Progenitor cell of endocrine pancreas (in vitro differentiated cells): ENCODE measurements at regions not wholly inside any gene's neighbourhood (a gene's known extent, or its start where the extent isn't known, plus 50 kb on each side); places are given as distances from the start of the nearest gene placed in this dataset.

Source experiments
- DNase-seq: peaks from one replicate; pipeline ENCODE4 v3.0.0; 2021; ENCODE audit warnings: low spot score; ENCODE audit not compliant: unreplicated experiment
- H3K27ac Mint-ChIP-seq: 2 replicates; pipeline ENCODE4 v1.8.0; 2021; ENCODE audit warnings: mild to moderate bottlenecking, moderate library complexity, mixed read lengths
- H3K27me3 Mint-ChIP-seq: 2 replicates; pipeline ENCODE4 v1.8.0; 2021; ENCODE audit warnings: mixed read lengths
- H3K36me3 Mint-ChIP-seq: 2 replicates; pipeline ENCODE4 v1.8.0; 2022; ENCODE audit warnings: mixed read lengths; ENCODE audit not compliant: insufficient read depth
- H3K4me1 Mint-ChIP-seq: 2 replicates; pipeline ENCODE4 v1.8.0; 2021; ENCODE audit warnings: low read depth, mixed read lengths
- H3K4me3 Mint-ChIP-seq: 2 replicates; pipeline ENCODE4 v1.8.0; 2021; ENCODE audit warnings: low read depth, mild to moderate bottlenecking, moderate library complexity, mixed read lengths
- H3K9me3 Mint-ChIP-seq: 2 replicates; pipeline ENCODE4 v1.8.0; 2021; ENCODE audit warnings: low read depth, mixed read lengths
- TF ChIP-seq, protein P1 (sequence below): fragments of 200-600 bp; sonication (generic); IDR thresholded peaks from one replicate; pipeline ENCODE4 v1.5.0; 2021; ENCODE audit warnings: antibody characterized with exemption, mild to moderate bottlenecking; ENCODE audit not compliant: unreplicated experiment

DNA sequence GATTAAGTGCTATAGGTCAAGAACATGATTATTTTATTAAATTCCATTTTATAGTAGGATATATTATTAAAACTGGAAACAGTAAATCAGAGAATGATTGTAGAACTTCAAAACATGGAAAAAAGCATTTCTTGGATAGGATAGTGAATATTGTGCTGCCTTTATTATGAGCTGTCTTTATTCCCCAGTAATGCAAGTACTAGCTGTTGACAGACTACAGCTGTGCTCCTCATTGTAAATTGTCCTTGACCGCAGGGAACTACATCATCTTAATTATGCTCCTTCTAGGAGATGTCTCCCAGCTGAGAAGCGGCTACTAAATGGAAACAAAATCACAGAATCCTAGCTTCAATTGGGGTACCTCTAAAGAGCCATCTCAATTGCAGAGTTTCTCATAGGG, 1457.2 kb upstream of the PCDH7 start:
- Mint-ChIP-seq H3K36me3 (no peaks in the 10 kb centered on the region), H3K27ac (no peak overlapping the region), H3K4me1 (no peaks in the 10 kb centered on the region), H3K9me3 (no peaks in the 10 kb centered on the region), H3K27me3 (no peaks in the 10 kb centered on the region), H3K4me3 (no peak overlapping the region)
- DNase-seq = no peak
- TF ChIP-seq, protein P1, sequence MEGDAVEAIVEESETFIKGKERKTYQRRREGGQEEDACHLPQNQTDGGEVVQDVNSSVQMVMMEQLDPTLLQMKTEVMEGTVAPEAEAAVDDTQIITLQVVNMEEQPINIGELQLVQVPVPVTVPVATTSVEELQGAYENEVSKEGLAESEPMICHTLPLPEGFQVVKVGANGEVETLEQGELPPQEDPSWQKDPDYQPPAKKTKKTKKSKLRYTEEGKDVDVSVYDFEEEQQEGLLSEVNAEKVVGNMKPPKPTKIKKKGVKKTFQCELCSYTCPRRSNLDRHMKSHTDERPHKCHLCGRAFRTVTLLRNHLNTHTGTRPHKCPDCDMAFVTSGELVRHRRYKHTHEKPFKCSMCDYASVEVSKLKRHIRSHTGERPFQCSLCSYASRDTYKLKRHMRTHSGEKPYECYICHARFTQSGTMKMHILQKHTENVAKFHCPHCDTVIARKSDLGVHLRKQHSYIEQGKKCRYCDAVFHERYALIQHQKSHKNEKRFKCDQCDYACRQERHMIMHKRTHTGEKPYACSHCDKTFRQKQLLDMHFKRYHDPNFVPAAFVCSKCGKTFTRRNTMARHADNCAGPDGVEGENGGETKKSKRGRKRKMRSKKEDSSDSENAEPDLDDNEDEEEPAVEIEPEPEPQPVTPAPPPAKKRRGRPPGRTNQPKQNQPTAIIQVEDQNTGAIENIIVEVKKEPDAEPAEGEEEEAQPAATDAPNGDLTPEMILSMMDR = no peak

DNA sequence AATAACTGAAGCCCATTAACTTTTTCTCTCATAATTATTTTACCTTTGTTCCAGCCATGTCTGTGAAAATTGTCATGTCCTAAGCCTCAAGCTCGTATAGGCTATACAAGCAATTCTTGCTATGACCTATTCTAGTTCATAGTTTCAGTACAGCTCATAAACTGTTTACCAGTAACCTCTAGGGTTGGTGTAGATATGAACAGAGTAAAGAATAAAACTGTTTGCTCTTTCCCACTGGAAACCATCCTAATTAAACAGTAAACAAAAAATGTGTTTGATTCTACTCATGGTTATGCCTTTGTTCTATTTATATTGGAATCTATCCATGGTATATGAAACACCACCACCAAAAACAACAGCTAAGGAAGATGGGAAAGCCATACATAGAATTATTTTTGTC, 1444.0 kb upstream of the PCDH7 start:
- Mint-ChIP-seq H3K4me1 (no peaks in the 10 kb centered on the region), H3K27me3 (no peaks in the 10 kb centered on the region), H3K36me3 (no peaks in the 10 kb centered on the region), H3K9me3 (no peaks in the 10 kb centered on the region), H3K27ac (no peak overlapping the region), H3K4me3 (no peak overlapping the region)
- TF ChIP-seq, protein P1 = no peak
- DNase-seq = no peak

DNA sequence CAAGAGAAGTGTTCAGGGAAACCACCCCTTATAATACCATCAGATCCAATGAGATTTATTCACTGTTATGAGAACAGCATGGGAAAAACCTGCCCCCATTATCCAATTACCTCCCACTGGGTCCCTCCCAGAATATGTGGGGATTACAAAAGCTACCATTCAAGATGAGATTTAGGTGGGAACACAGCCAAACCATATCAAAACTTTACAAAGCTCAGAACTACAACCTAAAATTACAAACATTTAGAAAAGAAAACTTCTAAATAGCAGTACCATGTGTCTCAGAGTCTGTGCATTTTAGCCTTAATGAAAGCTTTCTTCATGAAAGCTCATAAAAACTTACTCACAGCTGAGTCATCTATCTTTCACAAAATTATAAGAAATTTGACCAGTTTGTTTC, 1442.8 kb upstream of the PCDH7 start:
- no peaks in the 10 kb centered on the region for H3K27me3 Mint-ChIP-seq
- no peak overlapping the region for H3K4me3 Mint-ChIP-seq
- TF ChIP-seq, protein P1 = no peak
- H3K36me3 Mint-ChIP-seq = no peaks in the 10 kb centered on the region
- no peak overlapping the region for H3K27ac Mint-ChIP-seq
- no peaks in the 10 kb centered on the region for H3K4me1 Mint-ChIP-seq
- H3K9me3 Mint-ChIP-seq = no peaks in the 10 kb centered on the region
- DNase-seq = no peak

DNA sequence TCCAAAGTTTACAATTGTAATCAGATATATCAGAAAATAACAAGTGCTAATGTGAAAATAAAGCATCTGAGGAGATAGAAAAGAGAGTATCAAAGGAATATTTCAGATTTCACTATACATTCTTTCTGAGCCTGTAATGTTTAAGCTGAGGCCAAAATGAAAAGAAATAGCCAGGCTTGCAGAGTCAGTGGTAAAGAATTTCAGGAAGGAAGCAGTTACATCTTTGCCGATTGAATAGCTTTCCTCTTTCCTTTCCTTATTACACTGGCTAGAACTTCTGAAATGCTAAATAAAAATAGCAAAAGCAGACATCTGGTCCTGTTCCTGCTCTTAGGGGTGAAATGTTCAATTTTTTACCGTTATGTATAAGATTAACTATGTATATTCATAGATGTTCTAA, 1441.6 kb upstream of the PCDH7 start:
- Mint-ChIP-seq H3K27ac (no peak overlapping the region), H3K4me1 (no peaks in the 10 kb centered on the region), H3K9me3 (no peaks in the 10 kb centered on the region), H3K4me3 (no peak overlapping the region), H3K27me3 (no peaks in the 10 kb centered on the region), H3K36me3 (no peaks in the 10 kb centered on the region)
- TF ChIP-seq, protein P1 = no peak
- DNase-seq = no peak

DNA sequence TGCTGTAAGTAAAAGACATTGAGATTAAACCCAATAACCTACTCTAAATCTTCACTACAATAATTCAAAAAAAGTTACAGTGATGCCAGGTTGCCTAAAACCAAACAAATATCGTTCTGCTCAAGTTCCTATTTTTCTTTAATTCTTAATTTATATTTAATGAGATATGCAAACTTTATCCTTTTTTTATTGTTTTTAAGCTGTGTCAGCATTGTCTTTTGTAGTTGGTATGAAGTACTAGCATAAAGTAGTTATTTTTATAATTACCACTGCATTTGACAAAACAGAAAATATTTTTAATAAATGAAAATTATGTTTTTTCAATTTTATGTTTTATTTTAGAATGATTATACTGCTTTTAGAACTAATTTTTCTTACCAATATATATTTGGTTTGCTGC, 1431.1 kb upstream of the PCDH7 start:
- Mint-ChIP-seq H3K36me3 (no peaks in the 10 kb centered on the region), H3K4me1 (no peaks in the 10 kb centered on the region), H3K9me3 (no peaks in the 10 kb centered on the region), H3K27ac (no peak overlapping the region), H3K27me3 (no peaks in the 10 kb centered on the region), H3K4me3 (no peak overlapping the region)
- TF ChIP-seq, protein P1 = no peak
- DNase-seq = no peak

DNA sequence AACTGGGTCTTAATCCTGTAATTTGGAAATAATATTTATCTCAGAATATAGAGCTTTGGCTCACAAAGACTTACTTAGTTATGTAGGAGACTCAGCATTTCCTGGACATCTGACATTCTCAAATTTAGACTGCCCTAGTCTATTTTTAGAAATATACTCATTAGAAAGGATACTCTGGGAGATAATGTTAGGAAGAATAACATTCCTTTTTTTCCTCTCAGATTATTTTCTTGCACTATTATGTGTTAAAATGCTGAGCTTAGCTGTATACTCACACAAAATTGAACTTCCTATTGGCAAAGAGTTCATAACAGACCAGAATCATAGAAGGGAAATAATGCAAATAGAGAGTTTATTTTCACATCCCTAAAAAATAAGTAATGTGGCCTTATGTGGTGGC, 1424.9 kb upstream of the PCDH7 start:
- no peak for DNase-seq
- TF ChIP-seq, protein P1 = no peak
- Mint-ChIP-seq H3K27me3 (no peaks in the 10 kb centered on the region), H3K4me3 (no peak overlapping the region), H3K27ac (no peak overlapping the region), H3K4me1 (no peaks in the 10 kb centered on the region), H3K36me3 (no peaks in the 10 kb centered on the region), H3K9me3 (no peaks in the 10 kb centered on the region)
